GM12874 (cell line): ENCODE measurements at regions not wholly inside any gene's neighbourhood (a gene's known extent, or its start where the extent isn't known, plus 50 kb on each side); places are given as distances from the start of the nearest gene placed in this dataset.

Experiments
- TF ChIP-seq, protein P1 (sequence below): IDR thresholded peaks from 2 replicates; pipeline ENCODE4 v1.5.1; 2011; ENCODE audit warnings: low read depth, mild to moderate bottlenecking, control low read depth, low read length, moderate library complexity; ENCODE audit not compliant: insufficient read depth

GRCh38 chr3:82030916-82031315, 269.5 kb upstream of the GBE1 start:
- TF ChIP-seq, protein P1, sequence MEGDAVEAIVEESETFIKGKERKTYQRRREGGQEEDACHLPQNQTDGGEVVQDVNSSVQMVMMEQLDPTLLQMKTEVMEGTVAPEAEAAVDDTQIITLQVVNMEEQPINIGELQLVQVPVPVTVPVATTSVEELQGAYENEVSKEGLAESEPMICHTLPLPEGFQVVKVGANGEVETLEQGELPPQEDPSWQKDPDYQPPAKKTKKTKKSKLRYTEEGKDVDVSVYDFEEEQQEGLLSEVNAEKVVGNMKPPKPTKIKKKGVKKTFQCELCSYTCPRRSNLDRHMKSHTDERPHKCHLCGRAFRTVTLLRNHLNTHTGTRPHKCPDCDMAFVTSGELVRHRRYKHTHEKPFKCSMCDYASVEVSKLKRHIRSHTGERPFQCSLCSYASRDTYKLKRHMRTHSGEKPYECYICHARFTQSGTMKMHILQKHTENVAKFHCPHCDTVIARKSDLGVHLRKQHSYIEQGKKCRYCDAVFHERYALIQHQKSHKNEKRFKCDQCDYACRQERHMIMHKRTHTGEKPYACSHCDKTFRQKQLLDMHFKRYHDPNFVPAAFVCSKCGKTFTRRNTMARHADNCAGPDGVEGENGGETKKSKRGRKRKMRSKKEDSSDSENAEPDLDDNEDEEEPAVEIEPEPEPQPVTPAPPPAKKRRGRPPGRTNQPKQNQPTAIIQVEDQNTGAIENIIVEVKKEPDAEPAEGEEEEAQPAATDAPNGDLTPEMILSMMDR, result no peak

DNA sequence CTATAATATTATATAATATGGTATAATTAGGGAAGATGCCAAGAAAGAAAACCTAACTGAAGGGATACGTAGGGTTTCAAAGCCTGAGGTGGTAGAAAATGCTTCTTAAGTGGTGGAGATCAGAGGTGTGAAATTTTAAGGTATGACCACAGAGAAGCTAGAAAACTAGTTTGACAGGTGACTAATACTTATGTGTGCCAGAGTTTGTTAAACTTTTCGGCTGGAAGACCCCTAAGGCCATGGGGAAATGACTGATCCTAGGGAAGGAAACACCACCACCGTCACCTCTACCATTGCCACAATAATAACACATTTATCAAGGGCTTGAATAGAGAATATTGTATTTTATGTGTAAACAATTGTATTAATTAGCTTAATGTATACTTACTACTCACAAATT, 261.4 kb upstream of the GBE1 start:
- TF ChIP-seq, protein P1, result no peak

DNA sequence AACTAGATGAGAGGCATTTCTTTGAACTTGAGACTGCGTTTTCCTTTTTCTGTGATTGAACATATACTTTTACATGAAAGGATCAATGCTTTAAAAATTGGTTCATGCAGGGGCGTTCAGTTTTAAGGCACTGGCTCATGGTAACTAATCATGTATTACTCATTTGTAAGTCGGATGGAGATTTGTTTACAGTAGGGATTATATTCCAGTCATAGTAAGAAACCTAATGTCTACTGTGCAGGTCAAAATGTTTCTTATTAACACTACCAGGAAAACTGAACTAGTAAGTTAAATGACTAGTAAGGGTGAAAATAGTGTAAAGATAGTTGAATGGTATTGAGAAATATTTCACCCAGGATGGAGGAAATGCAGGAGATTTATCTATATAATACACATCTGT, 258.8 kb upstream of the GBE1 start:
- TF ChIP-seq, protein P1, result no peak

DNA sequence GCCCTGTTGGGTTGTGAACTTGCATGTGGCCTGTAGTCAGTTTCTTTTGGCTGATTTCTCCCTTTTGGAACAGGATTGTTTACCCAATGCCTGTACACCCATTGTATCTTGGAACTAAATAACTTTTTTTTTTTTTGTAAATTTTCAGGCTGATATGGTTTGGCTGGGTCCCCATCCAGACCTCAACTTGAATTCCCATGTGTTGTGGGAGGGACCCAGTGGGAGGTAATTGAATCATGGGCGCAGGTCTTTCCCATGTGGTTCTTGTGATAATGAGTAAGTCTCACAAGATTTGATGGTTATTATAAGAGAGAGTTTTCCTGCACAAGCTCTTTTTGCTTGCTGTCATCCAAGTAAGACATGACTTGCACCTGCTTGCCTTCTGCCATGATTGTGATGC, 253.8 kb upstream of the GBE1 start:
- TF ChIP-seq, protein P1, result no peak

GRCh38 chr3:82012775-82013174, 251.3 kb upstream of the GBE1 start:
- TF ChIP-seq, protein P1, result no peak

DNA sequence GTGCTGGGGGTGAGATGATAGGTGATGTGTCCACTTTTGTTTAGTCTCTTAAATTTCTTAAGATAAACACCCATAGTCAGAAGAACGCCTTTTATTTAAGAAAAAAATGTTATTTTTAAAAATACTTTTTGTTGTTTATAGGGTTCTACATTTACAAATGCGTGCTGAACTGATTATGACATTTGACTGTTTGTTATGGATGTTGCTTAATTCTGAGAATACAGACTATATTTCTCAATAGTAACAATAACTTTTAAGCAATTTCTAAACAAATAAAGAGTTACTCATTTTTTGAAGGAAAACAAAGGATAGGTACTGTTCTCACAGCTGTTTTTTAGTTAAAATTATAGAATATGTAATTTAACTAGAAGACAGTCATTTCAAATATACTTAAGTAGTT, 249.9 kb upstream of the GBE1 start:
- TF ChIP-seq, protein P1, result no peak

GRCh38 chr3:82005266-82005665, 243.8 kb upstream of the GBE1 start:
- TF ChIP-seq, protein P1, result no peak

DNA sequence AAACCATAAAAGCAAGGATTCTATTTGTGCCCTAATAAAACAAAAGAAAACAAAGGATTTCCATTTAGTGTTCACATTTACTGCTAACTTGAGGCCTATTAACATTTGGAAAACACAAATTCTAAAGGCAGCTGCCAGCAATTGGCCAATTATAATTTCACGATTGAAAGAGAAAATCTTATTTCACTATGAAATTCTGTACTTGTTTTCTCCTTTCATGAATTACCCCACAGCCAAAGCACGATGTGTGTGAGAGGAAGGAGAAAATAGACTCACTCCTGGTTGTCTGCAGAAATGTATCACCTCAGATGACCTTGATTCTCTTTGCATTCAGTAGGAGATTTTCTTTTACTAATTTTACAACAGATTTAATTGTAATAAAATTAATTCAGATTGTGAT, 242.8 kb upstream of the GBE1 start:
- TF ChIP-seq, protein P1, result no peak
